ENCODE measurements at regions not wholly inside any gene's neighbourhood (a gene's known extent, or its start where the extent isn't known, plus 50 kb on each side); places are given as distances from the start of the nearest gene placed in this dataset.

DNA sequence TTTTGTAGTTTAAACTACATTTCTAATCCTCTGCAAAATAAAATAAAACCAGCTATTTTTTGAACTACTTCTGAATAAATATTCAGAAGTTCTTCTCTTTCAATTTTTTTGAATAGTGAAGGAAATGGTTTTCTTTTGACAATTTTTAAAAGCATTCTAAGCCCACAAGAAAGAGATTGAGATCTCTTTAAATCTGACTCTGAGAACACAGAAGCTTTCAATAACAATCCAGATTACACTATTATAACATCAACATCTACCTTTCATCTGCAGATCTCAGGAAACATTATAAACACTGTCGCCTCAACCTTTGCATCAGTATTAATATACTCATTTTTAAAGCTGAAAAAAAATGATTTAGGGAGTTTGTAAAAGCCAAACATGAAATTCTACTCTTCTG lies 247.5 kb upstream of the PREP start:
- no peaks in the 10 kb centered on the region for H3K36me3 ChIP-seq (ENCODE audit: insufficient read depth, low read length)
- H3K4me3 ChIP-seq (ENCODE audit: low read depth, low read length) = no peak overlapping the region
- H3K27ac ChIP-seq (ENCODE audit: low read depth, low read length) = no peak overlapping the region
- H3K4me1 ChIP-seq (ENCODE audit: control insufficient read depth, insufficient read depth, low read length, unreplicated experiment) = no peaks in the 10 kb centered on the region
- H3K79me2 ChIP-seq (ENCODE audit: control insufficient read depth, insufficient read depth, low read length, unreplicated experiment) = no peaks in the 10 kb centered on the region
- no peak overlapping the region for H2AFZ ChIP-seq (ENCODE audit: low read length, unreplicated experiment)
- 0 out of 2 replicates have a peak, but pooled peaks cover 6% of the 10 kb centered on the region for H3K27me3 ChIP-seq (ENCODE audit: insufficient read depth, low read length)

DNA sequence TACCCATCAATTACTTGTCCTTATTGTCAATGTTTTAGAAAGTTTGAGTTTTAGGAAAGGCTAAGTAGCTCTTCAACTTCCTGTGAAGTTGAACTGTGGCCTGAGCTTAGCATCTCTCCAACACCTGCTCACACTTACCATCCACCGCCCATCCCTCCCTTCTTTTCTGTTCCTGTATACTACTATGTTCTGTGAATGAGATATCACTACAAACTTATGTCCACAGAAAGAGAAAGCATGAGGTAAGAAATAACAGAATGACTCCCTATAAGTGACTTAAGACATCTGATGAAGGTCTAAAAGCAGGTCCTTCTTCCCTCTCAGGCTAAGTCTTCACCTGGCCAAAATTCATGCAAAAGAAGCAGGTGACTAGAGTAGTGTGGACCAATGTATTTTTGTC lies 246.3 kb upstream of the PREP start:
- Histone ChIP-seq H3K27me3 (ENCODE audit: insufficient read depth, low read length) (0 out of 2 replicates have a peak, but pooled peaks cover 6% of the 10 kb centered on the region), H3K36me3 (ENCODE audit: insufficient read depth, low read length) (no peaks in the 10 kb centered on the region), H3K4me1 (ENCODE audit: control insufficient read depth, insufficient read depth, low read length, unreplicated experiment) (no peaks in the 10 kb centered on the region), H3K4me3 (ENCODE audit: low read depth, low read length) (no peak overlapping the region), H2AFZ (ENCODE audit: low read length, unreplicated experiment) (no peak overlapping the region), H3K79me2 (ENCODE audit: control insufficient read depth, insufficient read depth, low read length, unreplicated experiment) (no peaks in the 10 kb centered on the region), H3K27ac (ENCODE audit: low read depth, low read length) (no peak overlapping the region)

DNA sequence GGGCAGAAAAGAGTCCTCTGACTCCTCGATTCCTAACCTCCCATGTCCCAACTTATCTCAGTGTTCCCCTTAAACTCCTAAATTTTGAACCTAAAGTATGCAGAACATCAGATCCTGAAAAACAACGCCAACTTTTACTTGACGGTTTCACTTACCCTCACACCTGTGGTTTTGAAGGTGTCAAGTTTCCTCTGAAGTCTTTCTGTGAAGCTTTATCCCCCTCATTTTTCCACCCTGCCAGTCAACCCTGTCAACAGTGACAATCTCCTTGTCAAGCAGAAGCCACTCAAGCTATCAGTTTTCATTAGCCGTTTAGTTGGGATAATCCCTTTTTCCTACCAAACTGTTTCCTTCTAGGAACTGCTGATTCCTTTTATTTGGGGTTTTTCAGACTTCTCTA lies 245.4 kb upstream of the PREP start:
- H3K36me3 ChIP-seq (ENCODE audit: insufficient read depth, low read length) = no peaks in the 10 kb centered on the region

DNA sequence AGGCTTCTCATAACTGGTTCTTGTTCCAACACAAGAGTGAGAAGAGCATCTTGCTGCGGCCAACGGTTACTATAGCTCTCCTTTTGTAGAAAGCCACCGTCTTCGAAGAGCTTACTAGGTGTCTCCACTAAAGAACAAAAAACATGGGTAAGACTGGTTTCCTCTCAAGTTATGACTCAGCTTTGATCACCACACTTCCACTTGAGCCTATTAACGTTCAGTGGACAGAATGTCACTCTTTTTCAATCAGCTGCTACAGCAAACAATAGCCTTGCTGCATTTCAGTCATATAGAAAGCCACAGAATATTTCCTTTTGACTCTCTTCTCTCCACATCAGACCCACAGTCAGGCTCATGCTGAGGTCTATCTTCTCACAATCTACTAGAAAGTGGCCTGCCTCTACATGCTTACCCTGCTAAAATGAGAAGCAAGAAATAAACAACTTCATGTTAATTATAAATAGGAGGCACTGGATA lies 243.5 kb upstream of the PREP start:
- no peaks in the 10 kb centered on the region for H3K36me3 ChIP-seq (ENCODE audit: insufficient read depth, low read length)
- H3K27me3 ChIP-seq (ENCODE audit: insufficient read depth, low read length) = 0 out of 2 replicates have a peak, but pooled peaks cover 6% of the 10 kb centered on the region
- H3K79me2 ChIP-seq (ENCODE audit: control insufficient read depth, insufficient read depth, low read length, unreplicated experiment) = no peaks in the 10 kb centered on the region
- H2AFZ ChIP-seq (ENCODE audit: low read length, unreplicated experiment) = no peak overlapping the region
- no peaks in the 10 kb centered on the region for H3K4me1 ChIP-seq (ENCODE audit: control insufficient read depth, insufficient read depth, low read length, unreplicated experiment)
- H3K27ac ChIP-seq (ENCODE audit: low read depth, low read length) = no peak overlapping the region
- no peak overlapping the region for H3K4me3 ChIP-seq (ENCODE audit: low read depth, low read length)

More for the DNA sequence above, 245.4 kb upstream of the PREP start:
- no peaks in the 10 kb centered on the region for H3K4me1 ChIP-seq (ENCODE audit: control insufficient read depth, insufficient read depth, low read length, unreplicated experiment)
- no peaks in the 10 kb centered on the region for H3K79me2 ChIP-seq (ENCODE audit: control insufficient read depth, insufficient read depth, low read length, unreplicated experiment)
- H2AFZ ChIP-seq (ENCODE audit: low read length, unreplicated experiment) = no peak overlapping the region
- no peak overlapping the region for H3K4me3 ChIP-seq (ENCODE audit: low read depth, low read length)
- no peak overlapping the region for H3K27ac ChIP-seq (ENCODE audit: low read depth, low read length)
- H3K27me3 ChIP-seq (ENCODE audit: insufficient read depth, low read length) = 0 out of 2 replicates have a peak, but pooled peaks cover 6% of the 10 kb centered on the region

DNA sequence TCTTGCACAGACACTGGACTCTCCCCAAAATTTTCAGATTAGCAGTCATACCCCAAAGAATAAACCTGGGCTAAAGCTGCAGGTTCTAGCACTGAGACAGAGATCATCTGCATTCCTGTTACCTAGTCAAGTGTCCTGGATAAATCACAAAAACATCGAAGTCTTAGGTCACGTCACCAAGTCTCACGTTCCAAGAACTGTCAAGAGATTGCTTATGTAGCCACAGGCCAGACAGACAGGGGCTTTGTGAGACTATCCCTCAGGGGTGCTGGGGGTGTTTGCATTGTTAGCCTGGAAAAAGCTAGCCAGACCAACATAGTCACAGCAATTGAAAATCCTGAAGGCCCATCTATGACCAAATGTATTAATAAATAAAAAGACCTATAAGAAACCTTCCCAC lies 243.1 kb upstream of the PREP start:
- Histone ChIP-seq H3K27me3 (ENCODE audit: insufficient read depth, low read length) (0 out of 2 replicates have a peak, but pooled peaks cover 6% of the 10 kb centered on the region), H3K4me3 (ENCODE audit: low read depth, low read length) (no peak overlapping the region), H3K79me2 (ENCODE audit: control insufficient read depth, insufficient read depth, low read length, unreplicated experiment) (no peaks in the 10 kb centered on the region), H3K27ac (ENCODE audit: low read depth, low read length) (no peak overlapping the region), H3K36me3 (ENCODE audit: insufficient read depth, low read length) (no peaks in the 10 kb centered on the region), H3K4me1 (ENCODE audit: control insufficient read depth, insufficient read depth, low read length, unreplicated experiment) (no peaks in the 10 kb centered on the region), H2AFZ (ENCODE audit: low read length, unreplicated experiment) (no peak overlapping the region)

DNA sequence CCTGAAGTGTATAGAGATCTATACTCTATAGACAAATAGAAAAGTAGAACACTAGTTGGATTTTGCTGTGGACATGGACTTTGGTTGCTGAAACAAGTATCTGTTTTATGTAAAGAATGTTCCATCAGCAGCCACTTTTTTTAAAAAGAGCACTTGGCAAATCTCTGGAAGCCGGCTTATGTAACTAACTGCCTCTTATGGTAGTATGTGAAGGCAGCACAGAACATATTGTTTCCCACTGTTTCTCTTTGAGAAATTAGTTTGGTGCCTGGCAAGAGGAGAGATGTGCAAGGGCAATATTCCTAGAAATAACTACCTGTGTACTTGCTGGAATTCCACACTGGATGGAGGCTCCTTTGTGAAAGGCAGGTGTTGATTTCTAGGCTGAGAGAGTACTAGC lies 242.3 kb upstream of the PREP start:
- no peaks in the 10 kb centered on the region for H3K79me2 ChIP-seq (ENCODE audit: control insufficient read depth, insufficient read depth, low read length, unreplicated experiment)
- H3K27ac ChIP-seq (ENCODE audit: low read depth, low read length) = no peak overlapping the region
- 0 out of 2 replicates have a peak, but pooled peaks cover 6% of the 10 kb centered on the region for H3K27me3 ChIP-seq (ENCODE audit: insufficient read depth, low read length)
- H3K4me3 ChIP-seq (ENCODE audit: low read depth, low read length) = no peak overlapping the region
- no peaks in the 10 kb centered on the region for H3K4me1 ChIP-seq (ENCODE audit: control insufficient read depth, insufficient read depth, low read length, unreplicated experiment)
- no peak overlapping the region for H2AFZ ChIP-seq (ENCODE audit: low read length, unreplicated experiment)
- no peaks in the 10 kb centered on the region for H3K36me3 ChIP-seq (ENCODE audit: insufficient read depth, low read length)

DNA sequence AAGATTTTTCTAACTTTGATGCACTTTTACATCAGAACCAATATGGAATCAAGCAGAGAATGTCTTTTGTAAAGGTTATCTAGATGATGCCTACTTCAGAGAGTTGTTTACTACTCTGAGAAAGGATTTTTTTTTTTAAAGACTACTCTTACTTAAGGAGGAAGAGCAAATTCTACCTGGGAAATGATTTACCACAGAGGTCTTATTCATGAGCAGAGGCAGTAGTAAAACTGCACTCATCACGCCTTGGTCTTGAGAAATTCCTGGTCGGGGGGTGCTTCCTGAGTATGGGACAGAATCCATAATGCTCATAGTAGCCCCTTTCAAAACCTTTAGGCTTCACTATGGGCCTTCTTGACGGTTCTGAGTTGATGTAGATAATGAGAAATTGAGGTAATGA lies 241.8 kb upstream of the PREP start:
- H3K4me1 ChIP-seq (ENCODE audit: control insufficient read depth, insufficient read depth, low read length, unreplicated experiment) = no peaks in the 10 kb centered on the region
- no peak overlapping the region for H3K27ac ChIP-seq (ENCODE audit: low read depth, low read length)
- H3K36me3 ChIP-seq (ENCODE audit: insufficient read depth, low read length) = no peaks in the 10 kb centered on the region
- H3K27me3 ChIP-seq (ENCODE audit: insufficient read depth, low read length) = 0 out of 2 replicates have a peak, but pooled peaks cover 6% of the 10 kb centered on the region
- H3K79me2 ChIP-seq (ENCODE audit: control insufficient read depth, insufficient read depth, low read length, unreplicated experiment) = no peaks in the 10 kb centered on the region
- H3K4me3 ChIP-seq (ENCODE audit: low read depth, low read length) = no peak overlapping the region
- H2AFZ ChIP-seq (ENCODE audit: low read length, unreplicated experiment) = no peak overlapping the region

DNA sequence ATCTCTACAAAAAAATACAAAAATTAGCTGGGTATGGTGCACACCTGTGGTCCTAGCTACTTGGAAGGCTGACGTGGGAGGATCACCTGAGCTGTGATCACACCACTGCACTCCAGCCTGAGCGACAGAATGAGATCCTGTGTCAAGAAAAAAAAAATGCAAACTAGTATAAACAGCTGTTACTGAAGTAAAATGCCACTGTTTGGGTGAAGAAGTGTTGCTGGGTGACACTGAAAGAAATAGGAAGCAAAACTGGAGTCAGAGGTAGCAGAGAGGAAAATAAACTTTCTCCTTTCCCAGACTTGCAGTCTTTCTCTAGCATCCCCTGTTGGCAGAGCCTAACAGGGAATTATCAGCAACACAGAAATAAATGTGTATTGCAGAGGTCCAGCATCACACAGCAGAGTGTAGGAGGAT lies 241.2 kb upstream of the PREP start:
- Histone ChIP-seq H3K79me2 (ENCODE audit: control insufficient read depth, insufficient read depth, low read length, unreplicated experiment) (no peaks in the 10 kb centered on the region), H3K27ac (ENCODE audit: low read depth, low read length) (no peak overlapping the region), H2AFZ (ENCODE audit: low read length, unreplicated experiment) (no peak overlapping the region), H3K4me3 (ENCODE audit: low read depth, low read length) (no peak overlapping the region), H3K27me3 (ENCODE audit: insufficient read depth, low read length) (0 out of 2 replicates have a peak, but pooled peaks cover 4% of the 10 kb centered on the region), H3K4me1 (ENCODE audit: control insufficient read depth, insufficient read depth, low read length, unreplicated experiment) (no peaks in the 10 kb centered on the region), H3K36me3 (ENCODE audit: insufficient read depth, low read length) (no peaks in the 10 kb centered on the region)

DNA sequence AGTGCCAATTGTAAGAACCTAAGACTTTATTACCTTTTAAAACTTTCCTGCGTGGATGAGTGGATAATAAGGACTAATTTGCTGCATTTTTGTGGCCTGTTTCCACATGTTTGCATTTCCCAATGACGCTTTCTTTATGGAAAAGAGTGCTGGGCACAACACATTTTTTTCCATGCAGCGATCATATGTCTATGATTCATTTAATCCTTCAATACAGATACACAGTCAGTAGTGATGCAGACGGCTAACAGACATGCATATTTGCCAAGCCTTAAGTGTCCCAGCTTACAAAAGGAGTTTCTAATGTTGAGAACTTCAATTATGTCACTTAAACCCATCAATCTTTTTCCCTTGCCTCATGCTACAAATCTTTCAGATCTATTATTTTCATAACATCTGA lies 239.8 kb upstream of the PREP start:
- Histone ChIP-seq H3K79me2 (ENCODE audit: control insufficient read depth, insufficient read depth, low read length, unreplicated experiment) (no peaks in the 10 kb centered on the region), H3K27me3 (ENCODE audit: insufficient read depth, low read length) (no peaks in the 10 kb centered on the region), H2AFZ (ENCODE audit: low read length, unreplicated experiment) (no peak overlapping the region), H3K36me3 (ENCODE audit: insufficient read depth, low read length) (no peaks in the 10 kb centered on the region), H3K27ac (ENCODE audit: low read depth, low read length) (no peak overlapping the region), H3K4me1 (ENCODE audit: control insufficient read depth, insufficient read depth, low read length, unreplicated experiment) (no peaks in the 10 kb centered on the region), H3K4me3 (ENCODE audit: low read depth, low read length) (no peak overlapping the region)

DNA sequence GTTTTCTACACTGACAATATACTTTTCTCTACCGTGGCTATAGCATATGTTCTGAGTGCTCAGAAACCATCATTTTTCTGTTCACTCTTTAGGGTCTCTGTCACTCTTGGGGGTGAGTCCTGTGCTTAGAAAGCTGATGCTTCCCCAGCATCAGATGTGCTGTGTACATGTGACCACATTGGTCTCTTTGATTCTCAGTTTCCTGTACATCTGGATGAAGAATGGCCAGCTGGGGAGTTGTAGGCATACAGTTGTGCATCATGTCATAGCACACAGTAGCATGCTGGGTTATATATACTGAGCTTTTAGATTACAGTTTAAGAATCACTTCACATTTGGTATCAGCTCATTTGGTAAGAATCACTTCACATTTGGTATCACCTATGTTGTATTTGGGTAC lies 238.6 kb upstream of the PREP start:
- Histone ChIP-seq H3K4me3 (ENCODE audit: low read depth, low read length) (no peak overlapping the region), H3K27me3 (ENCODE audit: insufficient read depth, low read length) (no peaks in the 10 kb centered on the region), H3K79me2 (ENCODE audit: control insufficient read depth, insufficient read depth, low read length, unreplicated experiment) (no peaks in the 10 kb centered on the region), H3K36me3 (ENCODE audit: insufficient read depth, low read length) (no peaks in the 10 kb centered on the region), H3K27ac (ENCODE audit: low read depth, low read length) (no peak overlapping the region), H2AFZ (ENCODE audit: low read length, unreplicated experiment) (no peak overlapping the region), H3K4me1 (ENCODE audit: control insufficient read depth, insufficient read depth, low read length, unreplicated experiment) (no peaks in the 10 kb centered on the region)

DNA sequence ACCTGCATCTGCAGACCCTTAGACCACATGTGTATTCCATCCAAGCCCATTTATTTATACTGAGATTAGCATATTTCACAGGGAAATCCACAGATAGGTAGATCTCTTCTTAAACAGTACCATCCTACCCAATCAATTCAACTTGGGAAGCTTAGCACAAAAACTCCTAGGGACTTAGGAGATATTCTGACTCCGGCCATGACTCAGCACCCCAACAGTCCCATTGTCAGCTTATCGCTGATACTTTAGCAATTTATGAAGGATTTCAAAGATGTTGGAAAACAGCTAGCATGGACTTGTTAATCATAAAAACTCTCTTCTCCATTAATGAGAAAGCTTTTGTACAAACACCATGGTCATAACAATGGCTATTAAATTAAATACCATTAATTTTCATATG lies 236.2 kb upstream of the PREP start:
- Histone ChIP-seq H3K79me2 (ENCODE audit: control insufficient read depth, insufficient read depth, low read length, unreplicated experiment) (no peaks in the 10 kb centered on the region), H2AFZ (ENCODE audit: low read length, unreplicated experiment) (no peak overlapping the region), H3K27ac (ENCODE audit: low read depth, low read length) (no peak overlapping the region), H3K27me3 (ENCODE audit: insufficient read depth, low read length) (no peaks in the 10 kb centered on the region), H3K36me3 (ENCODE audit: insufficient read depth, low read length) (no peaks in the 10 kb centered on the region), H3K4me1 (ENCODE audit: control insufficient read depth, insufficient read depth, low read length, unreplicated experiment) (no peaks in the 10 kb centered on the region), H3K4me3 (ENCODE audit: low read depth, low read length) (no peak overlapping the region)
